GM12865 (cell line): ENCODE measurements at regions not wholly inside any gene's neighbourhood (a gene's known extent, or its start where the extent isn't known, plus 50 kb on each side); places are given as distances from the start of the nearest gene placed in this dataset.

ENCODE experiments used
- DNase-seq: peaks from one replicate; pipeline ENCODE4 v3.0.0; 2010; ENCODE audit warnings: low read depth
- H3K4me3 ChIP-seq: 2 replicates; pipeline ENCODE4 v1.5.1; 2011; ENCODE audit warnings: mild to moderate bottlenecking, low read depth, low read length, control low read depth
- TF ChIP-seq, protein P1 (sequence below): IDR thresholded peaks from 2 replicates; pipeline ENCODE4 v1.5.1; 2011; ENCODE audit warnings: low read length, control low read depth, low read depth, inconsistent platforms; ENCODE audit not compliant: insufficient read depth; ENCODE audit errors: missing control alignments

DNA sequence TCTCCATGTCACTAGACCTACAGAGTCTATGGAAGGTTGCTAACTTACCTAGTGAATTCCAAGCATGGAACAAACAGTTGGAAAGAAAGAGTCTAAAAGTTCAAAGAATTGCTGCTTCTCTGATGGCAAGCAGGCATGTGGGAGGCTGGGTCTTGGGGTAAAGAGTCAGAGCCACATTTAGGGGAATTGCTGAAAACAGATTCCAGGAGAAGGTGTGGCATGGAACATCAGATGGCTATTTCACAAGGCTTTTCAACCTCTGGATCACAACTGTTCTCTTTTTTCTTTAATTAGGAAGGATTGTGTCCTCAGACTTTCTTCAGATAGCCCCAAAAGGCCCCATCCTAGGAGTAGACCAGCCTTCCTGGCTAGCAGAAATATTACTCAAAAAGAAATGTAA is 601.5 kb downstream of the MAFB start:
- no peak for DNase-seq
- H3K4me3 ChIP-seq, result no peak overlapping the region
- TF ChIP-seq, protein P1, sequence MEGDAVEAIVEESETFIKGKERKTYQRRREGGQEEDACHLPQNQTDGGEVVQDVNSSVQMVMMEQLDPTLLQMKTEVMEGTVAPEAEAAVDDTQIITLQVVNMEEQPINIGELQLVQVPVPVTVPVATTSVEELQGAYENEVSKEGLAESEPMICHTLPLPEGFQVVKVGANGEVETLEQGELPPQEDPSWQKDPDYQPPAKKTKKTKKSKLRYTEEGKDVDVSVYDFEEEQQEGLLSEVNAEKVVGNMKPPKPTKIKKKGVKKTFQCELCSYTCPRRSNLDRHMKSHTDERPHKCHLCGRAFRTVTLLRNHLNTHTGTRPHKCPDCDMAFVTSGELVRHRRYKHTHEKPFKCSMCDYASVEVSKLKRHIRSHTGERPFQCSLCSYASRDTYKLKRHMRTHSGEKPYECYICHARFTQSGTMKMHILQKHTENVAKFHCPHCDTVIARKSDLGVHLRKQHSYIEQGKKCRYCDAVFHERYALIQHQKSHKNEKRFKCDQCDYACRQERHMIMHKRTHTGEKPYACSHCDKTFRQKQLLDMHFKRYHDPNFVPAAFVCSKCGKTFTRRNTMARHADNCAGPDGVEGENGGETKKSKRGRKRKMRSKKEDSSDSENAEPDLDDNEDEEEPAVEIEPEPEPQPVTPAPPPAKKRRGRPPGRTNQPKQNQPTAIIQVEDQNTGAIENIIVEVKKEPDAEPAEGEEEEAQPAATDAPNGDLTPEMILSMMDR, result no peak

DNA sequence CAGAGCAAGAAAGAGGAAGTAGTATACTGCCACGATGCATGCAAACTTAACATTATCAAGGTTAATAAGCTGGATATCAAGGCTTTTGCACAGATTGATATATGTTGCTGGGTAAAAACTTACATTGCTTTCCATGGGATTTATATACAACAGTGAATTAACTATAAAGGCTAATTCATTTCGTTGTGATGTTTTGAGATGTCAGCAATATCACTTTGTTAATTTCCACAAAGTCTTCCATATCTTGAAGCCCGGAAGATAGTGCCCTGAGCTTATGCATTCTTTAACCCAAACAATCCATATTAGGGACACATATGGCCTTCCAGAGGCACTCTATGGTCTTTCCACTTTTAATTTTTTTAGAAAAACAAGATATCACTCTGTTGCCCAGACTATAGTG is 603.5 kb downstream of the MAFB start:
- no peak for DNase-seq
- H3K4me3 ChIP-seq, result no peak overlapping the region
- TF ChIP-seq, protein P1, result no peak

DNA sequence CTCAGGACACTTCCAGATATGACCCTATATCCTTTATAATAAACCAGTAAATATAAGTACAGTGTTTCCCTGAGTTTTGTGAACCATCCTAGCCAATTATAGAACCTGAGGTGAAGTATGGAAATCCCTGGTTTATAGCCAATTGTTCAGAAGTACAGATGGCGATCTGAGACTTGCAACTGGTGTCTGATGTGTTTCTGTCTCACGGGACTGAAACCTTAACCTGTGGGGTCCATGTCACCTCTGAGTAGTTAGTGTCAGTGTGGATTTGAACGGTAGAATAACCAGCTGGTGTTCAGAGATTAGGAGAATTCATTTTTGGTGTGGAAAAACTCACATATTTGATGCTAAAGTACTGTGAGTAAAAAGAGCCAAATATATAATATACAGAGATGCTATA is 606.6 kb downstream of the MAFB start:
- TF ChIP-seq, protein P1, result no peak

DNA sequence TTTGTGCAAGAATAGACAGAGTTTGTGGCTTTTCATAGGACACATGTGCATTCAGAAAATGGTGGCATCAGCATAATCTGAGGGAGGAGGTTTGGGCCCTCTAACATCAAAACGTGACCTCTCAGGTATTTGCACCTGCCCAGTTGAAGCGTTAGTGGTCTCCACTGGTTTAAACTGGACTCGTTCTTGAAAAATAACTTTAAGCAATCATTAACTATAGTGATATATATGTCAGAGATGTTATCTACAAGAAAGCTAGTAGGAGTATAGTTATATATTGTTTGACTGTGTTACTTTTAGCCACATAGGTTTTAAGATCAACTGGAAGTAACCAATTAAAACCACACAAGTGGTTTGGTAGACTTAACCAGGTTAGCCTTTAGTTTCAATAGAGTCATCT is 607.4 kb downstream of the MAFB start:
- no peak for DNase-seq
- TF ChIP-seq, protein P1, result no peak
- no peak overlapping the region for H3K4me3 ChIP-seq

More for the DNA sequence above, 606.6 kb downstream of the MAFB start:
- no peak for DNase-seq
- H3K4me3 ChIP-seq, result no peak overlapping the region

DNA sequence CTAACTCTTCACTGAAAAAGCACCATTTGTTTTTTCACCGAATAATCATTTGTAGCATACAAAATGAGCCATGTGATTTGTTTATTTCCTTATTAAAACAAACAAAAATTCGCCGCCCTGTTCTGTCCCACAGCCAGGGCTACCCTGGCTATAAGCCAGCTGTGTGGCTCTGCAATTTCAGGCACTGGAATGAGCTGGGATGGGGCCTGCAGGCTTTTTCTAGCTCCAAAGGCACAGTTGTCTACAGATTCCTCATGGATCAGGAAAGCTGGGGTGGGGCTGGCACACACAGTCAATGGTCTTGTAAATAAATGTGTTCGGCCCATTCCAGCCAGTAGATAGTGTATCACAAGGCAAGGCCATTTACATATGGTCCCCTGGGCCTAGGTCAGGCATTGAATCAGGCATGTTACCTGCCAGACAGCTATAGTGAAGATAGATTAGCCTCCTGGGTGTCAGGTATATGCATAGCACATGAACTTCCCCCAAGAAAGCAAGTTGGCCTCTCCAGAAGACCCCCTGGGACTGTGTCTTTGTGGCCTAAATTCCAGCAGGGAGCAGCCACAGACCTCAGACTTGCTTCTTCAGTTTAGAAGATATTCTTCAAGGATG is 608.9 kb downstream of the MAFB start:
- H3K4me3 ChIP-seq, result no peak overlapping the region
- TF ChIP-seq, protein P1, result no peak
- DNase-seq, result no peak

DNA sequence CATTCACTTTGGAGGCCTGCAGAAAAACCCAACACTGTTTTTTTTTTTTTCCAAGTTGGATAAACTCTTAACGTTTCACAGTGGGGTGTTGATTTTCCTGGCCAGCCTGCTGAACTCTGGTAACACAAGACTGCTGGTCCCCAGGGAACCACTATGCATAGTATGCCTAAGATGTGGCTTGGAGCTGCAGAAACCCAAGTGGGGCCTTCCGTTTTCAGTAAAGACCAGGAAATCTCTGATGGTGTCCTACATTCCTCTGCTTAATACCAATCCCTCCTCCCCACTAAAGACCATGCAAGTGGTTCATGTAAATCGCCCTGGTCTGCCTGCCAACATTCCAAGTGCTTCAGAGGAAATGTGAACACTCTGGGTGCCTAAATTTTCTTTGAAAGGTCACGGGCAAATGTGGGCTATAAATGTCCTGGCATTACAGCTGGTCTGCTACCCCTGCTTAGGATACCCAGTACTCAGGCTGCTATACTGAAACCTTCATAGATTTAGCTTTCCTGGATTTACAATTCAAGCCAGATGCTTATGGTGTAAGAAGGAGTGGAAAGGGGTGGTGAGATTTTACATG is 615.4 kb downstream of the MAFB start:
- H3K4me3 ChIP-seq, result no peak overlapping the region
- TF ChIP-seq, protein P1, result no peak
- DNase-seq, result no peak

DNA sequence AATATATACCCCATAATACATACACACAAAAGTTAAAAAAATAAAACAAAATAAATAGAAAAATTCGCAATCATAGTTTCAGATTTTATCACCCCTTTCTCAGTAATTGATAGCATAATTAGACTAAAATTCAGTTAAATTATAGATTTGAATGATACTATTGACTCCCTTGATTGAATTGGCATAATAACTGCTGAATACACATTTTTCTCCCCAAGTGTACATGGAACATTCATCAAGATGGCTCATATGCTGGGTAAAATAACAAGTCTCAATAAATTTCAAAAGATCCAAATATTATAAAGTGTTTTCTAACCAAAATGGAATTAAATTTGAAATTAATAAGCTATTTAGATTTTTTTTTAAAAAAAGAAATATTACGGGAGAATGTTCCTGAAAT is 616.1 kb downstream of the MAFB start:
- no peak for DNase-seq
- no peak overlapping the region for H3K4me3 ChIP-seq
- TF ChIP-seq, protein P1, result no peak
